ENCODE measurements at regions not wholly inside any gene's neighbourhood (a gene's known extent, or its start where the extent isn't known, plus 50 kb on each side); places are given as distances from the start of the nearest gene placed in this dataset.

DNA sequence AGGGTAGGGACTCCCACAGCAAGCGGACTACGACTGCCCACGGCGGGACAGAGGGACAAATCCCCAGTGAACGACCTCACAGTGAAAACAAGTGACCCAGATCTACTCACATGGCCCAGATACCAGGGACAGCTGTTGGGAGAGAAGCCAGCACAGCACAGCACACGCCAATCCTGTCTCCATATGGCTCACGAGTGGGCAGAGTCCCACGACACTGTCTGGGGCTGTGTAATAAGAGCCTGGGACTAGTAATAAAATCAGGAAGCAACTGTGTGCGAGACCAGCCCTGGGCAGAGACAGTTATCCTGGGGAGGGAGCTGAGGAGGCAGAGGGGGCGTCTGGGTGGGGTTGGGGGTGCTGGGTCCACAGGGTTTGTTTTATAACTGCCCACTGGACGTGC is 385.0 kb downstream of the CTTN start:
- TF ChIP-seq, protein P1, sequence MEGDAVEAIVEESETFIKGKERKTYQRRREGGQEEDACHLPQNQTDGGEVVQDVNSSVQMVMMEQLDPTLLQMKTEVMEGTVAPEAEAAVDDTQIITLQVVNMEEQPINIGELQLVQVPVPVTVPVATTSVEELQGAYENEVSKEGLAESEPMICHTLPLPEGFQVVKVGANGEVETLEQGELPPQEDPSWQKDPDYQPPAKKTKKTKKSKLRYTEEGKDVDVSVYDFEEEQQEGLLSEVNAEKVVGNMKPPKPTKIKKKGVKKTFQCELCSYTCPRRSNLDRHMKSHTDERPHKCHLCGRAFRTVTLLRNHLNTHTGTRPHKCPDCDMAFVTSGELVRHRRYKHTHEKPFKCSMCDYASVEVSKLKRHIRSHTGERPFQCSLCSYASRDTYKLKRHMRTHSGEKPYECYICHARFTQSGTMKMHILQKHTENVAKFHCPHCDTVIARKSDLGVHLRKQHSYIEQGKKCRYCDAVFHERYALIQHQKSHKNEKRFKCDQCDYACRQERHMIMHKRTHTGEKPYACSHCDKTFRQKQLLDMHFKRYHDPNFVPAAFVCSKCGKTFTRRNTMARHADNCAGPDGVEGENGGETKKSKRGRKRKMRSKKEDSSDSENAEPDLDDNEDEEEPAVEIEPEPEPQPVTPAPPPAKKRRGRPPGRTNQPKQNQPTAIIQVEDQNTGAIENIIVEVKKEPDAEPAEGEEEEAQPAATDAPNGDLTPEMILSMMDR (IDR thresholded peaks at IDR 0.05; ENCODE audit: poor library complexity, severe bottlenecking), result no peak
- TF ChIP-seq, protein P2, sequence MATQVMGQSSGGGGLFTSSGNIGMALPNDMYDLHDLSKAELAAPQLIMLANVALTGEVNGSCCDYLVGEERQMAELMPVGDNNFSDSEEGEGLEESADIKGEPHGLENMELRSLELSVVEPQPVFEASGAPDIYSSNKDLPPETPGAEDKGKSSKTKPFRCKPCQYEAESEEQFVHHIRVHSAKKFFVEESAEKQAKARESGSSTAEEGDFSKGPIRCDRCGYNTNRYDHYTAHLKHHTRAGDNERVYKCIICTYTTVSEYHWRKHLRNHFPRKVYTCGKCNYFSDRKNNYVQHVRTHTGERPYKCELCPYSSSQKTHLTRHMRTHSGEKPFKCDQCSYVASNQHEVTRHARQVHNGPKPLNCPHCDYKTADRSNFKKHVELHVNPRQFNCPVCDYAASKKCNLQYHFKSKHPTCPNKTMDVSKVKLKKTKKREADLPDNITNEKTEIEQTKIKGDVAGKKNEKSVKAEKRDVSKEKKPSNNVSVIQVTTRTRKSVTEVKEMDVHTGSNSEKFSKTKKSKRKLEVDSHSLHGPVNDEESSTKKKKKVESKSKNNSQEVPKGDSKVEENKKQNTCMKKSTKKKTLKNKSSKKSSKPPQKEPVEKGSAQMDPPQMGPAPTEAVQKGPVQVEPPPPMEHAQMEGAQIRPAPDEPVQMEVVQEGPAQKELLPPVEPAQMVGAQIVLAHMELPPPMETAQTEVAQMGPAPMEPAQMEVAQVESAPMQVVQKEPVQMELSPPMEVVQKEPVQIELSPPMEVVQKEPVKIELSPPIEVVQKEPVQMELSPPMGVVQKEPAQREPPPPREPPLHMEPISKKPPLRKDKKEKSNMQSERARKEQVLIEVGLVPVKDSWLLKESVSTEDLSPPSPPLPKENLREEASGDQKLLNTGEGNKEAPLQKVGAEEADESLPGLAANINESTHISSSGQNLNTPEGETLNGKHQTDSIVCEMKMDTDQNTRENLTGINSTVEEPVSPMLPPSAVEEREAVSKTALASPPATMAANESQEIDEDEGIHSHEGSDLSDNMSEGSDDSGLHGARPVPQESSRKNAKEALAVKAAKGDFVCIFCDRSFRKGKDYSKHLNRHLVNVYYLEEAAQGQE (IDR thresholded peaks at IDR 0.05; ENCODE audit: borderline replicate concordance), result no peak
- TF ChIP-seq TAF1 (IDR thresholded peaks at IDR 0.05; ENCODE audit: low read depth), result no peak
- TF ChIP-seq EZH2 (IDR thresholded peaks at IDR 0.05; ENCODE audit: borderline replicate concordance, insufficient read depth, low read length, poor library complexity, severe bottlenecking), result no peak
- no peak for TF ChIP-seq POLR2AphosphoS5 (IDR thresholded peaks at IDR 0.05)
- no peak for TF ChIP-seq SMC3 (conservative IDR thresholded peaks at IDR 0.05; ENCODE audit: poor library complexity)
- no peak for TF ChIP-seq EP300 (conservative IDR thresholded peaks at IDR 0.05; ENCODE audit: poor library complexity, severe bottlenecking)
